ENCODE measurements at regions not wholly inside any gene's neighbourhood (a gene's known extent, or its start where the extent isn't known, plus 50 kb on each side); places are given as distances from the start of the nearest gene placed in this dataset.
"Not testable (repeated sequence)": the region's sequence is repeated elsewhere in the genome, so short reads cannot be mapped to it uniquely, and the experiment has no call there.

- DNase-seq, result no peak
Observed at GRCh38 chr12:73057428-73057827, 785.3 kb downstream of the TRHDE start.

GRCh38 chr12:73065913-73066312, 793.7 kb downstream of the TRHDE start:
- no peak for DNase-seq

- no peak for DNase-seq
Observed at GRCh38 chr12:73067616-73068015, 795.4 kb downstream of the TRHDE start.

GRCh38 chr12:73072214-73072613, 800.0 kb downstream of the TRHDE start:
- no peak for DNase-seq

- no peak for DNase-seq
Observed at GRCh38 chr12:73076760-73077159, 804.6 kb downstream of the TRHDE start.

GRCh38 chr12:73083736-73084135, 811.6 kb downstream of the TRHDE start:
- no peak for DNase-seq

GRCh38 chr12:73106296-73106695, 834.1 kb downstream of the TRHDE start:
- DNase-seq, result no peak

GRCh38 chr12:73106896-73107295, 834.7 kb downstream of the TRHDE start:
- DNase-seq, result no peak

DNA sequence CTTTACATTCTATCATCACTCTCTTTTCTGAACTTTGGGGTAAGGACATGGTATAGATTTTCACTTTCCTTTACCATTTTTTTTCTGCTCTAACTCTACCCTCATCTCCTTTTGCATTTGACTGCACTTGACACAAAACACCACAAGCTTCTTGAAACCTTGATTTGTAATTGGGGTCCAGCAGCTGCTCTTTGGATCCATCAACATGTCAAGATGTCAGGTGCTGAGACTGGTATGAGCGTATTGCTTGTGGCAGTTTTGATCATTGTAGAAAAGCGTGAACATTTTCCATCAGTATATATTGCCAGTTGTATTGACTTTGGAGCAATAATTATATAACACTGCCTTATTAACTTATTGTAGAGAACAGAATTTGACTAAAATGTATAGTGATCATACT, 838.6 kb downstream of the TRHDE start:
- DNase-seq, result no peak

GRCh38 chr12:73112035-73112816, 840.1 kb downstream of the TRHDE start:
- no peak for DNase-seq

GRCh38 chr12:73124480-73124879, 852.3 kb downstream of the TRHDE start:
- no peak for DNase-seq

GRCh38 chr12:73125148-73125547, 853.0 kb downstream of the TRHDE start:
- no peak for DNase-seq

DNA sequence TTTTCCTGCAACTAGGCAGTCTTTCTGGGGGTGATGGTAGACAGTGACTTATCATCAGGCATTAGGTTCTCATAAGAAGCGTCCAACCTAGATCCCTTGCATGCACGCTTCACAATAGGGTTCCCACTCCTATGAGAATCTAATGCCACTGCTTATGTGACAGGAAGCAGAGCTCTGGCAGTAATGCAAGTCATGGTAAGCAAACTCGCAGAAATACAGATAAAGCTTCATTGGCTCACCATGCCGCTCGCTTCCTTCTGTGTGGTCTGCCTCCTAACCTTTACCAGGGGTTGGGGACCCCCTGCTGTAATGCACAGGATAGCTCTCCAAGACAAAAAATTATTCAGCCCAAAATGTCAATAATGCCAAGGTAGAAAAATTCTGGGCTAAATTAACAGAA, 864.2 kb downstream of the TRHDE start:
- DNase-seq, result no peak

- DNase-seq, result not testable (repeated sequence)
Observed at GRCh38 chr12:73139642-73140041, 867.5 kb downstream of the TRHDE start.

DNA sequence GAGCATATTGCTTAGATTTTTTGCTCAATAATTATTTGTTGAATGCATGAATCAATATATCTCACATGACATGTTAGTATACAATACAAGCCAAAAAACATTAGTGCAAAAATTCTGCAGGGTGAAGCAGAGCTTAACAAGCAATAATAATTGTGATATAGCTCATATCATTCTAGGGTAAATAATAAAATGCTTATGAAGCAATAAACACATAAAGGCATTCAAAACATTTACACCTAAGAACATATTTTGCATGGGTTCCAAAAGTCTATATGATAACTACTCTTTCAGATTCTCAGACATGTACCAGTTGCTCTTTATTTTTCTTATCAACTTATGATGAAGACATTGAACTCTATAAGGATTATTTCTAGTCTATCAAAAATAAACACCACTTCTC, 886.2 kb downstream of the TRHDE start:
- DNase-seq, result no peak

- no peak for DNase-seq
Observed at GRCh38 chr12:73159954-73160353, 887.8 kb downstream of the TRHDE start.

DNA sequence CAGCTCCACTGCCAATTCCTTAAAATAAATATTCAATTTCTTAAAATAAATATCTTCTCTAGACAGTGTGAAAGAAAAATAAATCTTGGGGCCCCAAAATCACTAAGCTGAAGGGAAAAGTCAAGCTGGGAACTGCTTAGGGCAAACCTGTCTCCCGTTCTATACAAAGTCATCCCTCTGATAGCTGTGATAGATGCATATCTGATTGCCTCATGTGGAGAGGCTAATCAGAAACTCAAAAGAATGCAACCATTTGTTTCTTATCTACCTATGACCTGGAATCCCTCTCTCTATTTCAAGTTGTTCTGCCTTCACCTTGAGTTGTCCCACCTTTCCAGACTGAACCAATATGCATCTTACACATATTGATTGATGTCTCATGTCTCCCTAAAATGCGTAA, 889.8 kb downstream of the TRHDE start:
- DNase-seq, result no peak

- no peak for DNase-seq
Observed at GRCh38 chr12:73180734-73181133, 908.6 kb downstream of the TRHDE start.

- no peak for DNase-seq
Observed at GRCh38 chr12:73181244-73181643, 909.1 kb downstream of the TRHDE start.

DNA sequence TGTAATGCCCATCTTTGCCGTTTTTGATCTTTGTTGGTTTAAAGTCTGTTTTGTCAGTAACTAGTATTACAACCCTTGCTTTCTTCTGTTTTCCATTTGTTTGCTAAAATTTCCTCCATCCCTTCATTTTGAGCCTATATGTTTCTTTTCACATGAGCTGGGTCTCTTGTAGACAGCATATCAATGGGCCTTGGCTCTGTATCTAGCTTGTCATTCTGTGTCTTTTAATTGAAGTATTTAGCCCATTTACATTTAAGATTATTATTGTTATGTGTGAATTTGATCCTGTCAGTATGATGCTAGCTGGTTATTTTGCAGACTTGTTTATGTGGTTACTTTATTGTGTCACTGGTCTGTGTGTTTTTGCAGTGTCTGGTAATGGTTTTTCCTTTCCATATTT, 913.2 kb downstream of the TRHDE start:
- DNase-seq, result no peak

DNA sequence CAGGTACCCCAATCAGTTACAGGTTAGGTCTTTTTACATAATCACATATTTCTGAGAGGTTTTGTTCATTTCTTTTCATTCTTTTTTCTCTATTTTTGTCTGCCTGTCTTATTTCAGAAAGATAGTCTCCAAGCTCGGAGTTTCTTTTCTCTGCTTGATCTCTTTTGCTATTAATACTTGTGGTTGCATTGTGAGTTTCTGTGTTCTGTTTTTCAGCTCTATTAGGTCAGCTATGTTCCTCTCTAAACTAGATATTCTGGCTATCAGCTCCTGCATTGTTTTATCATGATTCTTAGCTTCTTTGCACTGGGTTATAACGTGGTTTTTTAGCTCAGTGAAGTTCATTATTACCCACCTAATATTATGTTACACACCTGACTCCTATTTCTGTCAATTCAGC, 914.1 kb downstream of the TRHDE start:
- DNase-seq, result no peak

GRCh38 chr12:73187765-73188164, 915.6 kb downstream of the TRHDE start:
- DNase-seq, result no peak

DNA sequence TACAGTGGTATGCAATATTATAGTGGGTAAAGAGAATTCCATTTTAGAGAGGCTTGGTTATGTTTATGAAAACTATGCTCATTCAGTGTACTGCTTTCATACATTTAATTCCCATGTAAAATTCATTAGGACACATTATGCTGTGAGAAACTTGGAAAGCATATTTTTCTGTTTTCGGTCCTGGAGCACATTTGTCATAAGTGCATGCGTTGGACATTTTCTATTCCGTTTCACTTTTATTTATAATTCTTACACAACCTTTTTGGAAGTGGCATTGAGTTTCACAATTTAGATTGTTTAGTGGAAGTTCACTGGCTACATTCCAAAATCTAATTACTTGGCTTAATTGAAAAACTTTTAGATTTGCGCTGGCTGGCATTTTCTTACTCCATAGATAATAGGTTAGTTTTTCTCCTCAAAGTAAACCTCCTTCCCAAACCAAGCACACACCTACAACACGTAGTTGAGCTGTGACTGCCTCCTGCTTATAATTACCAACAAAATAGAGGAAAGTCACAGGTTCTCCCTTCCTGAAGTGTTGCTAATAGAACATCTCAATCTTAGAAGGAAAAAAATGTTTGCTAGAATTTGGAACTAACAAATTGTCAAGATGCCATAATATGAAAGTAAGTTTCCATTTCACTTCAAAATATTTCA, 938.5 kb downstream of the TRHDE start:
- DNase-seq, result no peak

DNA sequence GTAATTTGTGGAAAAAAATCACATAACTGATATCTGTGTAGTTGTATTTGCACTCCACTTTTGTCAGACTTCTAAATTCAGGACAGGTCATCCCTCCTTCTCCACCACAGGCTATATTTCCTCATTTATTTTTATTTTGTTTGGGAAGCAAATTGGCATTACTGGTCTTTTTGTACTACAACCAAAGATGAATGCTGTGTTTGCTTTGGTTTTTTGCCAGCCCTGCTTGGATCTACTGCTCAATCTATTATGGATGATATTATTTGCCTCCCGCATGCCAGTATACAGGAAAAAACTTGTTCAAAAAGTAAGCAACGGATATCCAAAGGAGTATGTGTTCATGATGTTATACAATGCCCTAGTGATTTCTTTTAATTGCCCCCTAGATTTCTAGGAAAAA, 948.8 kb downstream of the TRHDE start:
- DNase-seq, result no peak

DNA sequence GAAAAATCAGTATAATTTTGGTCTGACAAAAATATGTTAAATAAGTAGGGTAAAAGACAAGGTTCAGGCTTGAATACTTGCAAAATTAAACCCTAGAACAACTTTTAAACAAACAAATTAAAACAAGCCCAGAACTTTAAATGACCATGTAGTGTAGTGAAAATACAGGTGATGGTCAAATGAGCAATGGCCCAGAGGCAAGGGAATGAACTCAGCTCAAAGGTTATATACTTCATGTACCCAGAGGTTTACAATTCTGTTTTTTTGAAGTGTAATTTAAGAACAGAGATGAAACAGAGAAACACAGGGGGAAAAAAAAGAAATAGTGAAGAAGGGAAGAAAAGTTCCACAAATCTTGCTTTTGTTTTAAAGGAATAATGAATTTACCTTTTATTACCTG, 949.2 kb downstream of the TRHDE start:
- no peak for DNase-seq
